ENCODE measurements at regions not wholly inside any gene's neighbourhood (a gene's known extent, or its start where the extent isn't known, plus 50 kb on each side); places are given as distances from the start of the nearest gene placed in this dataset.

GRCh38 chr4:37138019-37138653, 106.4 kb upstream of the NWD2 start:
- peak overlapping the region; percentile 62; the same call in 1 of the 2 replicates for H3K9ac ChIP-seq (ENCODE audit: low read length)
- TF ChIP-seq EZH2phosphoT487 (IDR thresholded peaks at IDR 0.05; ENCODE audit: low read depth): no peak
- peak; percentile 17; the same call in 1 of the 2 replicates for TF ChIP-seq CTCF (IDR thresholded peaks at IDR 0.05; ENCODE audit: low read depth, low read length)

GRCh38 chr4:37138789-37139188, 105.8 kb upstream of the NWD2 start:
- Histone ChIP-seq H2AFZ (ENCODE audit: low read depth, low read length) (no peak overlapping the region), H3K4me2 (ENCODE audit: low read length) (peak overlapping the region; percentile 82), H3K4me3 (ENCODE audit: low read length) (peak overlapping the region; percentile 59), H4K20me1 (ENCODE audit: insufficient read depth, low read length) (no peaks in the 10 kb centered on the region), H3K36me3 (replicated peaks; ENCODE audit: low read depth, low read length) (no peaks in the 10 kb centered on the region), H3K27ac (ENCODE audit: low read length) (peak overlapping the region; percentile 86), H3K9ac (ENCODE audit: low read length) (peak overlapping the region; percentile 62), H3K27me3 (ENCODE audit: low read depth, low read length) (no peaks in the 10 kb centered on the region), H3K79me2 (ENCODE audit: low read length) (no peaks in the 10 kb centered on the region), H3K9me3 (ENCODE audit: insufficient read depth, low read length) (no peaks in the 10 kb centered on the region), H3K4me1 (ENCODE audit: low read length) (peaks cover 58% of the 10 kb centered on the region)
- peak; percentile 22 for TF ChIP-seq CTCF (IDR thresholded peaks at IDR 0.05; ENCODE audit: low read depth, low read length)
- no peak for TF ChIP-seq EZH2phosphoT487 (IDR thresholded peaks at IDR 0.05; ENCODE audit: low read depth)

More at GRCh38 chr4:37138019-37138653, 106.4 kb upstream of the NWD2 start:
- peak overlapping the region; percentile 86 for H3K27ac ChIP-seq (ENCODE audit: low read length)
- H3K9me3 ChIP-seq (ENCODE audit: insufficient read depth, low read length): no peaks in the 10 kb centered on the region
- H3K4me2 ChIP-seq (ENCODE audit: low read length): peak overlapping the region; percentile 82
- H3K27me3 ChIP-seq (ENCODE audit: low read depth, low read length): no peaks in the 10 kb centered on the region
- no peaks in the 10 kb centered on the region for H3K36me3 ChIP-seq (replicated peaks; ENCODE audit: low read depth, low read length)
- H4K20me1 ChIP-seq (ENCODE audit: insufficient read depth, low read length): no peaks in the 10 kb centered on the region
- no peaks in the 10 kb centered on the region for H3K79me2 ChIP-seq (ENCODE audit: low read length)
- H2AFZ ChIP-seq (ENCODE audit: low read depth, low read length): peak overlapping the region; percentile 55; the same call in 1 of the 2 replicates
- H3K4me3 ChIP-seq (ENCODE audit: low read length): peak overlapping the region; percentile 59
- H3K4me1 ChIP-seq (ENCODE audit: low read length): peaks cover 58% of the 10 kb centered on the region

- no peak overlapping the region for H3K27ac ChIP-seq (ENCODE audit: low read length)
- no peak overlapping the region for H2AFZ ChIP-seq (ENCODE audit: low read depth, low read length)
- no peaks in the 10 kb centered on the region for H4K20me1 ChIP-seq (ENCODE audit: insufficient read depth, low read length)
- peaks cover 58% of the 10 kb centered on the region for H3K4me1 ChIP-seq (ENCODE audit: low read length)
- no peak overlapping the region for H3K4me2 ChIP-seq (ENCODE audit: low read length)
- H3K9me3 ChIP-seq (ENCODE audit: insufficient read depth, low read length): no peaks in the 10 kb centered on the region
- H3K9ac ChIP-seq (ENCODE audit: low read length): no peak overlapping the region
- no peaks in the 10 kb centered on the region for H3K36me3 ChIP-seq (replicated peaks; ENCODE audit: low read depth, low read length)
- H3K4me3 ChIP-seq (ENCODE audit: low read length): no peak overlapping the region
- H3K27me3 ChIP-seq (ENCODE audit: low read depth, low read length): no peaks in the 10 kb centered on the region
- no peaks in the 10 kb centered on the region for H3K79me2 ChIP-seq (ENCODE audit: low read length)
- TF ChIP-seq CTCF (IDR thresholded peaks at IDR 0.05; ENCODE audit: low read depth, low read length) (no peak), EZH2phosphoT487 (IDR thresholded peaks at IDR 0.05; ENCODE audit: low read depth) (no peak)
Observed at GRCh38 chr4:37139987-37140386, 104.6 kb upstream of the NWD2 start.

- no peak overlapping the region for H3K9ac ChIP-seq (ENCODE audit: low read length)
Observed at GRCh38 chr4:37146260-37146659, 98.3 kb upstream of the NWD2 start.

More at GRCh38 chr4:37146260-37146659, 98.3 kb upstream of the NWD2 start:
- H3K4me1 ChIP-seq (ENCODE audit: low read length): no peaks in the 10 kb centered on the region
- H3K36me3 ChIP-seq (replicated peaks; ENCODE audit: low read depth, low read length): no peaks in the 10 kb centered on the region
- no peak overlapping the region for H3K4me2 ChIP-seq (ENCODE audit: low read length)
- H3K9me3 ChIP-seq (ENCODE audit: insufficient read depth, low read length): no peaks in the 10 kb centered on the region
- H3K27me3 ChIP-seq (ENCODE audit: low read depth, low read length): no peaks in the 10 kb centered on the region
- no peak overlapping the region for H3K27ac ChIP-seq (ENCODE audit: low read length)
- TF ChIP-seq EZH2phosphoT487 (IDR thresholded peaks at IDR 0.05; ENCODE audit: low read depth) (no peak), CTCF (IDR thresholded peaks at IDR 0.05; ENCODE audit: low read depth, low read length) (no peak)
- no peak overlapping the region for H2AFZ ChIP-seq (ENCODE audit: low read depth, low read length)
- no peaks in the 10 kb centered on the region for H4K20me1 ChIP-seq (ENCODE audit: insufficient read depth, low read length)
- H3K79me2 ChIP-seq (ENCODE audit: low read length): no peaks in the 10 kb centered on the region
- no peak overlapping the region for H3K4me3 ChIP-seq (ENCODE audit: low read length)
